HL-60 (cell line): ENCODE measurements at regions not wholly inside any gene's neighbourhood (a gene's known extent, or its start where the extent isn't known, plus 50 kb on each side); places are given as distances from the start of the nearest gene placed in this dataset.

Experiments
- GABPA ChIP-seq: IDR thresholded peaks from 2 replicates; pipeline ENCODE4 v1.6.1; 2012; ENCODE audit warnings: low read depth
- POLR2AphosphoS5 ChIP-seq: IDR thresholded peaks from 2 replicates; pipeline ENCODE4 v1.6.1; 2012; ENCODE audit warnings: low read depth
- SPI1 ChIP-seq: IDR thresholded peaks from 2 replicates; pipeline ENCODE4 v1.6.1; 2012; ENCODE audit warnings: low read depth, mild to moderate bottlenecking, borderline replicate concordance
- TF ChIP-seq, protein P1 (sequence below): IDR thresholded peaks from one replicate; pipeline ENCODE4 v1.5.1; 2011; ENCODE audit warnings: low read length, control low read depth, inconsistent platforms; ENCODE audit not compliant: insufficient read depth
- TF ChIP-seq, protein P2 (sequence below): IDR thresholded peaks from 2 replicates; pipeline ENCODE4 v1.6.1; 2012; ENCODE audit warnings: low read depth; ENCODE audit not compliant: insufficient replicate concordance

GRCh38 chr7:88539518-88539917 is 220.0 kb upstream of the ZNF804B start:
- TF ChIP-seq, protein P1, sequence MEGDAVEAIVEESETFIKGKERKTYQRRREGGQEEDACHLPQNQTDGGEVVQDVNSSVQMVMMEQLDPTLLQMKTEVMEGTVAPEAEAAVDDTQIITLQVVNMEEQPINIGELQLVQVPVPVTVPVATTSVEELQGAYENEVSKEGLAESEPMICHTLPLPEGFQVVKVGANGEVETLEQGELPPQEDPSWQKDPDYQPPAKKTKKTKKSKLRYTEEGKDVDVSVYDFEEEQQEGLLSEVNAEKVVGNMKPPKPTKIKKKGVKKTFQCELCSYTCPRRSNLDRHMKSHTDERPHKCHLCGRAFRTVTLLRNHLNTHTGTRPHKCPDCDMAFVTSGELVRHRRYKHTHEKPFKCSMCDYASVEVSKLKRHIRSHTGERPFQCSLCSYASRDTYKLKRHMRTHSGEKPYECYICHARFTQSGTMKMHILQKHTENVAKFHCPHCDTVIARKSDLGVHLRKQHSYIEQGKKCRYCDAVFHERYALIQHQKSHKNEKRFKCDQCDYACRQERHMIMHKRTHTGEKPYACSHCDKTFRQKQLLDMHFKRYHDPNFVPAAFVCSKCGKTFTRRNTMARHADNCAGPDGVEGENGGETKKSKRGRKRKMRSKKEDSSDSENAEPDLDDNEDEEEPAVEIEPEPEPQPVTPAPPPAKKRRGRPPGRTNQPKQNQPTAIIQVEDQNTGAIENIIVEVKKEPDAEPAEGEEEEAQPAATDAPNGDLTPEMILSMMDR = no peak
- no peak for TF ChIP-seq POLR2AphosphoS5
- TF ChIP-seq, protein P2, sequence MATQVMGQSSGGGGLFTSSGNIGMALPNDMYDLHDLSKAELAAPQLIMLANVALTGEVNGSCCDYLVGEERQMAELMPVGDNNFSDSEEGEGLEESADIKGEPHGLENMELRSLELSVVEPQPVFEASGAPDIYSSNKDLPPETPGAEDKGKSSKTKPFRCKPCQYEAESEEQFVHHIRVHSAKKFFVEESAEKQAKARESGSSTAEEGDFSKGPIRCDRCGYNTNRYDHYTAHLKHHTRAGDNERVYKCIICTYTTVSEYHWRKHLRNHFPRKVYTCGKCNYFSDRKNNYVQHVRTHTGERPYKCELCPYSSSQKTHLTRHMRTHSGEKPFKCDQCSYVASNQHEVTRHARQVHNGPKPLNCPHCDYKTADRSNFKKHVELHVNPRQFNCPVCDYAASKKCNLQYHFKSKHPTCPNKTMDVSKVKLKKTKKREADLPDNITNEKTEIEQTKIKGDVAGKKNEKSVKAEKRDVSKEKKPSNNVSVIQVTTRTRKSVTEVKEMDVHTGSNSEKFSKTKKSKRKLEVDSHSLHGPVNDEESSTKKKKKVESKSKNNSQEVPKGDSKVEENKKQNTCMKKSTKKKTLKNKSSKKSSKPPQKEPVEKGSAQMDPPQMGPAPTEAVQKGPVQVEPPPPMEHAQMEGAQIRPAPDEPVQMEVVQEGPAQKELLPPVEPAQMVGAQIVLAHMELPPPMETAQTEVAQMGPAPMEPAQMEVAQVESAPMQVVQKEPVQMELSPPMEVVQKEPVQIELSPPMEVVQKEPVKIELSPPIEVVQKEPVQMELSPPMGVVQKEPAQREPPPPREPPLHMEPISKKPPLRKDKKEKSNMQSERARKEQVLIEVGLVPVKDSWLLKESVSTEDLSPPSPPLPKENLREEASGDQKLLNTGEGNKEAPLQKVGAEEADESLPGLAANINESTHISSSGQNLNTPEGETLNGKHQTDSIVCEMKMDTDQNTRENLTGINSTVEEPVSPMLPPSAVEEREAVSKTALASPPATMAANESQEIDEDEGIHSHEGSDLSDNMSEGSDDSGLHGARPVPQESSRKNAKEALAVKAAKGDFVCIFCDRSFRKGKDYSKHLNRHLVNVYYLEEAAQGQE = no peak
- TF ChIP-seq GABPA = no peak
- no peak for TF ChIP-seq SPI1
